ENCODE measurements at regions not wholly inside any gene's neighbourhood (a gene's known extent, or its start where the extent isn't known, plus 50 kb on each side); places are given as distances from the start of the nearest gene placed in this dataset.
"Not testable (repeated sequence)": the region's sequence is repeated elsewhere in the genome, so short reads cannot be mapped to it uniquely, and the experiment has no call there.

- TF ChIP-seq, protein P1, sequence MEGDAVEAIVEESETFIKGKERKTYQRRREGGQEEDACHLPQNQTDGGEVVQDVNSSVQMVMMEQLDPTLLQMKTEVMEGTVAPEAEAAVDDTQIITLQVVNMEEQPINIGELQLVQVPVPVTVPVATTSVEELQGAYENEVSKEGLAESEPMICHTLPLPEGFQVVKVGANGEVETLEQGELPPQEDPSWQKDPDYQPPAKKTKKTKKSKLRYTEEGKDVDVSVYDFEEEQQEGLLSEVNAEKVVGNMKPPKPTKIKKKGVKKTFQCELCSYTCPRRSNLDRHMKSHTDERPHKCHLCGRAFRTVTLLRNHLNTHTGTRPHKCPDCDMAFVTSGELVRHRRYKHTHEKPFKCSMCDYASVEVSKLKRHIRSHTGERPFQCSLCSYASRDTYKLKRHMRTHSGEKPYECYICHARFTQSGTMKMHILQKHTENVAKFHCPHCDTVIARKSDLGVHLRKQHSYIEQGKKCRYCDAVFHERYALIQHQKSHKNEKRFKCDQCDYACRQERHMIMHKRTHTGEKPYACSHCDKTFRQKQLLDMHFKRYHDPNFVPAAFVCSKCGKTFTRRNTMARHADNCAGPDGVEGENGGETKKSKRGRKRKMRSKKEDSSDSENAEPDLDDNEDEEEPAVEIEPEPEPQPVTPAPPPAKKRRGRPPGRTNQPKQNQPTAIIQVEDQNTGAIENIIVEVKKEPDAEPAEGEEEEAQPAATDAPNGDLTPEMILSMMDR (IDR thresholded peaks at IDR 0.05 in 4 of 5, conservative IDR thresholded peaks at IDR 0.05 in 1 of 5) = not testable (repeated sequence)
- TF ChIP-seq POLR2A (IDR thresholded peaks at IDR 0.05) = not testable (repeated sequence)
These were observed 558.1 kb downstream of the CD109 start for GRCh38 chr6:74254147-74254546.
